HFFc6 (cell line): ENCODE measurements at regions not wholly inside any gene's neighbourhood (a gene's known extent, or its start where the extent isn't known, plus 50 kb on each side); places are given as distances from the start of the nearest gene placed in this dataset.

Source experiments
- DNase-seq: peaks from one replicate; pipeline ENCODE4 v3.0.0-alpha.2; 2018
- H3K27ac Mint-ChIP-seq: 2 replicates; pipeline ENCODE4 v1.8.0; 2020; ENCODE audit warnings: mild to moderate bottlenecking, mixed read lengths
- H3K27me3 Mint-ChIP-seq: 2 replicates; pipeline ENCODE4 v1.8.0; 2021; ENCODE audit warnings: mild to moderate bottlenecking, moderate library complexity, mixed read lengths; ENCODE audit not compliant: insufficient read depth
- H3K36me3 Mint-ChIP-seq: 2 replicates; pipeline ENCODE4 v1.8.0; 2021; ENCODE audit warnings: low read depth, mixed read lengths
- H3K4me1 Mint-ChIP-seq: 2 replicates; pipeline ENCODE4 v1.8.0; 2020; ENCODE audit warnings: low read depth, mixed read lengths
- H3K4me3 Mint-ChIP-seq: 2 replicates; pipeline ENCODE4 v1.8.0; 2020; ENCODE audit warnings: mild to moderate bottlenecking, moderate library complexity, mixed read lengths
- H3K9me3 Mint-ChIP-seq: 2 replicates; pipeline ENCODE4 v1.8.0; 2020; ENCODE audit warnings: mild to moderate bottlenecking, mixed read lengths
- CTCF ChIP-seq: fragments of 200-600 bp; sonication (generic); IDR thresholded peaks from 2 replicates; pipeline ENCODE4 v1.5.0; 2021; ENCODE audit warnings: antibody characterized with exemption, mild to moderate bottlenecking

- Mint-ChIP-seq H3K4me1 (no peaks in the 10 kb centered on the region), H3K9me3 (0 out of 2 replicates have a peak, but pooled peaks cover 4% of the 10 kb centered on the region), H3K27ac (no peak overlapping the region), H3K36me3 (no peaks in the 10 kb centered on the region), H3K4me3 (no peak overlapping the region), H3K27me3 (no peaks in the 10 kb centered on the region; the same call in 1 of the 2 replicates)
- no peak for DNase-seq
- no peak for TF ChIP-seq CTCF
Observed at GRCh38 chr17:51536627-51537026, 276.3 kb downstream of the UTP18 start.

GRCh38 chr17:51537996-51538550 is 277.7 kb downstream of the UTP18 start:
- 0 out of 2 replicates have a peak, but pooled peaks cover 4% of the 10 kb centered on the region for H3K9me3 Mint-ChIP-seq
- no peaks in the 10 kb centered on the region for H3K36me3 Mint-ChIP-seq
- H3K27ac Mint-ChIP-seq: no peak overlapping the region
- H3K4me1 Mint-ChIP-seq: no peaks in the 10 kb centered on the region
- H3K27me3 Mint-ChIP-seq: no peaks in the 10 kb centered on the region; the same call in 1 of the 2 replicates
- DNase-seq: no peak
- TF ChIP-seq CTCF: no peak
- H3K4me3 Mint-ChIP-seq: no peak overlapping the region

- H3K4me1 Mint-ChIP-seq: no peaks in the 10 kb centered on the region
- no peak overlapping the region for H3K4me3 Mint-ChIP-seq
- no peaks in the 10 kb centered on the region; the same call in none of the 2 replicates for H3K27me3 Mint-ChIP-seq
- no peak overlapping the region for H3K27ac Mint-ChIP-seq
- H3K36me3 Mint-ChIP-seq: 0 out of 2 replicates have a peak, but pooled peaks cover 5% of the 10 kb centered on the region
- DNase-seq: no peak
- peaks cover 17% of the 10 kb centered on the region for H3K9me3 Mint-ChIP-seq
- TF ChIP-seq CTCF: no peak
Observed at GRCh38 chr17:51540151-51540550, 279.8 kb downstream of the UTP18 start.

GRCh38 chr17:51541215-51541614 is 280.9 kb downstream of the UTP18 start:
- no peak for DNase-seq
- H3K4me3 Mint-ChIP-seq: no peak overlapping the region
- H3K27me3 Mint-ChIP-seq: no peaks in the 10 kb centered on the region; the same call in none of the 2 replicates
- TF ChIP-seq CTCF: no peak
- no peak overlapping the region for H3K27ac Mint-ChIP-seq
- H3K9me3 Mint-ChIP-seq: peaks cover 25% of the 10 kb centered on the region
- no peaks in the 10 kb centered on the region for H3K4me1 Mint-ChIP-seq
- H3K36me3 Mint-ChIP-seq: 0 out of 2 replicates have a peak, but pooled peaks cover 5% of the 10 kb centered on the region

GRCh38 chr17:51546114-51546513 is 285.8 kb downstream of the UTP18 start:
- Mint-ChIP-seq H3K27me3 (no peaks in the 10 kb centered on the region; the same call in none of the 2 replicates), H3K36me3 (0 out of 2 replicates have a peak, but pooled peaks cover 5% of the 10 kb centered on the region), H3K4me1 (no peaks in the 10 kb centered on the region), H3K9me3 (peaks cover 35% of the 10 kb centered on the region), H3K27ac (no peak overlapping the region), H3K4me3 (no peak overlapping the region)
- no peak for DNase-seq
- TF ChIP-seq CTCF: no peak
